Tibial nerve (tissue), 4 donors: ENCODE measurements at regions not wholly inside any gene's neighbourhood (a gene's known extent, or its start where the extent isn't known, plus 50 kb on each side); places are given as distances from the start of the nearest gene placed in this dataset.
"Not testable (repeated sequence)": the region's sequence is repeated elsewhere in the genome, so short reads cannot be mapped to it uniquely, and the experiment has no call there.

Experiments
- DNase-seq, 2 donors: peaks; one replicate each; pipeline ENCODE4 v3.0.0-alpha.2; 2019; ENCODE audit warnings: low spot score in 2 of 2
- H3K27ac ChIP-seq, 4 donors: fragments of 200-600 bp; sonication (generic) in 3 of 4; one replicate each; pipeline ENCODE4 v1.5.1; 2017 to 2019; ENCODE audit warnings: mild to moderate bottlenecking in 1 of 4
- H3K27me3 ChIP-seq, 2 donors: fragments of 200-600 bp; sonication (generic) in 1 of 2; one replicate each; pipeline versions ENCODE4 v1.5.1 to v1.6.0; 2017 to 2019
- H3K36me3 ChIP-seq, 3 donors: fragments of 200-600 bp; sonication (generic); one replicate each; pipeline ENCODE4 v1.5.1; 2018 to 2019
- H3K4me1 ChIP-seq, 4 donors: fragments of 200-600 bp; sonication (generic) in 3 of 4; one replicate each; pipeline ENCODE4 v1.5.1; 2017 to 2019
- H3K4me3 ChIP-seq, 4 donors: fragments of 200-600 bp; sonication (generic) in 3 of 4; one replicate each; pipeline ENCODE4 v1.5.1; 2017 to 2019; ENCODE audit warnings: mild to moderate bottlenecking in 1 of 4, moderate library complexity in 1 of 4
- H3K9me3 ChIP-seq, 4 donors: fragments of 200-600 bp; sonication (generic) in 3 of 4; one replicate each; pipeline ENCODE4 v1.5.1; 2017 to 2019
- EP300 ChIP-seq, 2 donors: sonication (generic); formaldehyde crosslinking; IDR thresholded peaks; one replicate each; pipeline ENCODE4 v1.6.1; 2017; ENCODE audit warnings: antibody characterized with exemption in 2 of 2, mild to moderate bottlenecking in 1 of 2
- POLR2A ChIP-seq, 2 donors: fragments of 450-650 bp; IDR thresholded peaks; one replicate each; pipeline ENCODE4 v1.6.1; 2017; ENCODE audit warnings: antibody characterized with exemption in 2 of 2, mild to moderate bottlenecking in 2 of 2, moderate library complexity in 2 of 2
- WGBS, 2 donors: methylation state at CpG; one replicate each; pipeline ENCODE4 v1.1.5; 2018; 5-methylcytosine and 5-hydroxymethylcytosine counted together
- TF ChIP-seq, protein P1 (sequence below), 5 experiments: fragments of 200-600 bp in 3 of 5; fragments of 450-650 bp in 2 of 5; sonication (generic) in 3 of 5; IDR thresholded peaks; one replicate each; pipeline ENCODE4 v1.5.1; 2016 to 2019; ENCODE audit warnings: antibody characterized with exemption in 5 of 5, mild to moderate bottlenecking in 3 of 5, moderate library complexity in 2 of 5

- no peak overlapping the region for H3K27ac ChIP-seq
Measured at GRCh38 chr9:65411901-65412300, 126.9 kb upstream of the FOXD4L5 start.

DNA sequence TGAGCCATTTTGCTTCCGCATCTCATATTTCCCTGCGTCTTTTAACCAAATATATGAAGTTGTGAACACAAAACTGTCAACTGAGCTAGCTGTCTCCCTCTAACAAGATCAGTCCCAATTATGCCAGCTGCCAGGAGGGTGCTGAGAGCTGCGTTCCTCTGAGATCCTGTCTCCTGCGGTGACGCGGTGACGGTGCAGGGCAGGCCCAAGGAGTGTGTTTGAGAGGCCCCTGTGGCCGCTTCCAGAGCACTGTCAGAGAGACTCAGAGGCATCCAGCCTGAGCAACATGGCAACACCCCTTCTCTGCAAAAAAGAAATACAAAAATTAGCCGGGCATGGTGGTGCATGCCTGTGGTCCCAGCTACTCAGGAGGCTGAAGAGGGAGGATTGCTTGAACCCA lies 126.3 kb upstream of the FOXD4L5 start:
- Histone ChIP-seq H3K36me3 (no peaks in the 10 kb centered on the region), H3K4me3 (no peak overlapping the region), H3K9me3 (peaks cover 0 to 43% (median 0%) of the 10 kb centered on the region in 4 donors), H3K27ac (no peak overlapping the region), H3K27me3 (no peaks in the 10 kb centered on the region), H3K4me1 (no peaks in the 10 kb centered on the region)
- TF ChIP-seq POLR2A (IDR thresholded peaks at IDR 0.05) = no peak
- TF ChIP-seq EP300 (IDR thresholded peaks at IDR 0.05) = no peak
- TF ChIP-seq, protein P1, sequence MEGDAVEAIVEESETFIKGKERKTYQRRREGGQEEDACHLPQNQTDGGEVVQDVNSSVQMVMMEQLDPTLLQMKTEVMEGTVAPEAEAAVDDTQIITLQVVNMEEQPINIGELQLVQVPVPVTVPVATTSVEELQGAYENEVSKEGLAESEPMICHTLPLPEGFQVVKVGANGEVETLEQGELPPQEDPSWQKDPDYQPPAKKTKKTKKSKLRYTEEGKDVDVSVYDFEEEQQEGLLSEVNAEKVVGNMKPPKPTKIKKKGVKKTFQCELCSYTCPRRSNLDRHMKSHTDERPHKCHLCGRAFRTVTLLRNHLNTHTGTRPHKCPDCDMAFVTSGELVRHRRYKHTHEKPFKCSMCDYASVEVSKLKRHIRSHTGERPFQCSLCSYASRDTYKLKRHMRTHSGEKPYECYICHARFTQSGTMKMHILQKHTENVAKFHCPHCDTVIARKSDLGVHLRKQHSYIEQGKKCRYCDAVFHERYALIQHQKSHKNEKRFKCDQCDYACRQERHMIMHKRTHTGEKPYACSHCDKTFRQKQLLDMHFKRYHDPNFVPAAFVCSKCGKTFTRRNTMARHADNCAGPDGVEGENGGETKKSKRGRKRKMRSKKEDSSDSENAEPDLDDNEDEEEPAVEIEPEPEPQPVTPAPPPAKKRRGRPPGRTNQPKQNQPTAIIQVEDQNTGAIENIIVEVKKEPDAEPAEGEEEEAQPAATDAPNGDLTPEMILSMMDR (IDR thresholded peaks at IDR 0.05) = no peak
- DNase-seq = no peak
- WGBS, 2 donors = 81 to 90% methylated on average over 9 of the region's 9 CpGs

More at GRCh38 chr9:65411901-65412300, 126.9 kb upstream of the FOXD4L5 start:
- Histone ChIP-seq H3K4me3 (no peak overlapping the region), H3K27me3 (no peaks in the 10 kb centered on the region), H3K4me1 (no peaks in the 10 kb centered on the region), H3K9me3 (peaks cover 0 to 37% (median 0%) of the 10 kb centered on the region in 4 donors), H3K36me3 (no peaks in the 10 kb centered on the region)
- TF ChIP-seq, protein P1 (IDR thresholded peaks at IDR 0.05) = no peak
- TF ChIP-seq EP300 (IDR thresholded peaks at IDR 0.05) (no peak), POLR2A (IDR thresholded peaks at IDR 0.05) (no peak)
- 81 to 86% methylated on average over 8 of the region's 8 CpGs for WGBS, 2 donors
- DNase-seq = no peak

DNA sequence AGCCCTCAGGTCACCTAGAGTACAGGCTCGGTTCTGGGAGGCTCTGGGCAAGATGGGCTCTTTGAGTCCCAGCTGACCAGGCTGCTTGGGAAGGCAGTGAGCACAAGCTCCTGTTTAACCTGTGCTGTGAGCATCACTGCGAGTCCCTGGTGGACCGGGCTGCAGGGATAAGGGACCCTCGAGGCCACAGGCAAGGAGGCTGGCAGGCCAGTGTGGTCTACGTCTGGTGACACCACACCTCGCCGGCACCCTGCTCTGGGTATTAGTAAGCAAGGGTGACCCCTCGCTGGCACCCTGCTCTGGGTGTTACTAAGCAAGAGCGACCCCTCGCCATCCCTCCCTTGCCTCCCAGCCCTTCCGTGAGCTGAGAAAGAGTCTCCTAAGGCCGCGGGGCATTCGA lies 125.9 kb upstream of the FOXD4L5 start:
- Histone ChIP-seq H3K27me3 (no peaks in the 10 kb centered on the region), H3K9me3 (peaks cover 0 to 46% (median 0%) of the 10 kb centered on the region in 4 donors), H3K4me3 (no peak overlapping the region), H3K36me3 (no peaks in the 10 kb centered on the region), H3K4me1 (no peaks in the 10 kb centered on the region), H3K27ac (no peak overlapping the region)
- TF ChIP-seq POLR2A (IDR thresholded peaks at IDR 0.05) (no peak), EP300 (IDR thresholded peaks at IDR 0.05) (no peak)
- TF ChIP-seq, protein P1 (IDR thresholded peaks at IDR 0.05) = no peak
- DNase-seq = no peak
- WGBS, 2 donors = 71% methylated on average over 11 to 14 of the region's 14 CpGs

- no peaks in the 10 kb centered on the region for H3K36me3 ChIP-seq
- no peak overlapping the region for H3K27ac ChIP-seq
- TF ChIP-seq POLR2A (IDR thresholded peaks at IDR 0.05) = no peak
- no peaks in the 10 kb centered on the region for H3K4me1 ChIP-seq
- H3K27me3 ChIP-seq = no peaks in the 10 kb centered on the region
- H3K9me3 ChIP-seq = peaks cover 0 to 49% (median 0%) of the 10 kb centered on the region in 4 donors
- WGBS, 2 donors = 80 to 83% methylated on average over 13 to 14 of the region's 14 CpGs
- H3K4me3 ChIP-seq = no peak overlapping the region
- no peak for DNase-seq
Measured at GRCh38 chr9:65409471-65409980, 124.5 kb upstream of the FOXD4L5 start.

- H3K27me3 ChIP-seq, DNase-seq, H3K4me3 ChIP-seq, H3K36me3 ChIP-seq, H3K27ac ChIP-seq, H3K4me1 ChIP-seq: not testable (repeated sequence)
- peaks cover 0 to 57% (median 0%) of the 10 kb centered on the region in 4 donors for H3K9me3 ChIP-seq
- WGBS, 2 donors = 75 to 82% methylated on average over 3 to 13 of the region's 14 CpGs
Measured at GRCh38 chr9:65408806-65409205, 123.8 kb upstream of the FOXD4L5 start.

- not testable (repeated sequence) for H3K4me3 ChIP-seq, H3K4me1 ChIP-seq, H3K27ac ChIP-seq, DNase-seq, H3K27me3 ChIP-seq, H3K36me3 ChIP-seq
- WGBS, 2 donors = 90 to 92% methylated on average over 7 to 10 of the region's 10 CpGs
- peaks cover 0 to 58% (median 0%) of the 10 kb centered on the region in 4 donors for H3K9me3 ChIP-seq
Measured at GRCh38 chr9:65406625-65407024, 121.6 kb upstream of the FOXD4L5 start.

- H3K4me3 ChIP-seq, H3K36me3 ChIP-seq, H3K27ac ChIP-seq, DNase-seq, H3K4me1 ChIP-seq, H3K27me3 ChIP-seq: not testable (repeated sequence)
- peaks cover 0 to 62% (median 0%) of the 10 kb centered on the region in 4 donors for H3K9me3 ChIP-seq
- WGBS, 2 donors = 82 to 89% methylated on average over 11 of the region's 11 CpGs
Measured at GRCh38 chr9:65405766-65406165, 120.8 kb upstream of the FOXD4L5 start.
